Esophagus squamous epithelium (tissue), 4 donors: ENCODE measurements at regions not wholly inside any gene's neighbourhood (a gene's known extent, or its start where the extent isn't known, plus 50 kb on each side); places are given as distances from the start of the nearest gene placed in this dataset.

Source experiments
- POLR2A ChIP-seq, 4 donors: fragments of 450-650 bp; IDR thresholded peaks; one replicate each; pipeline ENCODE4 v1.6.1; 2017; ENCODE audit warnings: antibody characterized with exemption in 4 of 4, mild to moderate bottlenecking in 4 of 4, moderate library complexity in 3 of 4
- TF ChIP-seq, protein P1 (sequence below), 6 experiments: fragments of 450-650 bp in 4 of 6; fragments of 200-600 bp in 2 of 6; sonication (generic) in 2 of 6; IDR thresholded peaks; one replicate each; pipeline ENCODE4 v1.5.1; 2016 to 2019; ENCODE audit warnings: antibody characterized with exemption in 6 of 6, mild to moderate bottlenecking in 4 of 6, moderate library complexity in 4 of 6

DNA sequence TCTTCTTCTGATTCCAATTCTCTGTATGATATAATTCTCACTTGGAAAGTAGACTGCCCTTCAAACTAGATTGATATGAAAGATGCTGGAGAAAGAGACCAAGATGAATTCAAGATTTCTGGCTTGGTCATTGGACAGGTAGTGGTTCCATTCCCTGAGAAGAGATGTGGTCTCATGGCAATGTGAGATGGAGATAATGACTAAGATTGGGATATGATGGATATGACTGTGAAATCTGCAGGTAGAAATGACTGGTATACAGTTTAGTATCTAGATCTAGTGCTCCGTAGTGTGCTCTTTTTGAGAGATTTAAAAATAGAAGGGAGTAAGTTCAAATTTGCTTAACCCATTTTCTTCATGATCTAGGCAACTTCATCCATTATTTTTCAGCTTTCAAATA lies 425.4 kb upstream of the TRIB2 start:
- TF ChIP-seq POLR2A (IDR thresholded peaks at IDR 0.05), result no peak
- TF ChIP-seq, protein P1, sequence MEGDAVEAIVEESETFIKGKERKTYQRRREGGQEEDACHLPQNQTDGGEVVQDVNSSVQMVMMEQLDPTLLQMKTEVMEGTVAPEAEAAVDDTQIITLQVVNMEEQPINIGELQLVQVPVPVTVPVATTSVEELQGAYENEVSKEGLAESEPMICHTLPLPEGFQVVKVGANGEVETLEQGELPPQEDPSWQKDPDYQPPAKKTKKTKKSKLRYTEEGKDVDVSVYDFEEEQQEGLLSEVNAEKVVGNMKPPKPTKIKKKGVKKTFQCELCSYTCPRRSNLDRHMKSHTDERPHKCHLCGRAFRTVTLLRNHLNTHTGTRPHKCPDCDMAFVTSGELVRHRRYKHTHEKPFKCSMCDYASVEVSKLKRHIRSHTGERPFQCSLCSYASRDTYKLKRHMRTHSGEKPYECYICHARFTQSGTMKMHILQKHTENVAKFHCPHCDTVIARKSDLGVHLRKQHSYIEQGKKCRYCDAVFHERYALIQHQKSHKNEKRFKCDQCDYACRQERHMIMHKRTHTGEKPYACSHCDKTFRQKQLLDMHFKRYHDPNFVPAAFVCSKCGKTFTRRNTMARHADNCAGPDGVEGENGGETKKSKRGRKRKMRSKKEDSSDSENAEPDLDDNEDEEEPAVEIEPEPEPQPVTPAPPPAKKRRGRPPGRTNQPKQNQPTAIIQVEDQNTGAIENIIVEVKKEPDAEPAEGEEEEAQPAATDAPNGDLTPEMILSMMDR (IDR thresholded peaks at IDR 0.05), result no peak
